Retinal pigment epithelial cell (primary cell): ENCODE measurements at regions not wholly inside any gene's neighbourhood (a gene's known extent, or its start where the extent isn't known, plus 50 kb on each side); places are given as distances from the start of the nearest gene placed in this dataset.

Experiments
- DNase-seq: peaks from one replicate; pipeline ENCODE4 v3.0.0-alpha.2; 2010; ENCODE audit warnings: low read depth
- H3K4me3 ChIP-seq: 2 replicates; pipeline ENCODE4 v1.5.1; 2011; ENCODE audit warnings: mild to moderate bottlenecking, low read length, control low read depth, moderate library complexity
- TF ChIP-seq, protein P1 (sequence below): conservative IDR thresholded peaks from 2 replicates; pipeline ENCODE4 v1.5.1; 2011; ENCODE audit warnings: low read depth, low read length, control low read depth, inconsistent platforms

DNA sequence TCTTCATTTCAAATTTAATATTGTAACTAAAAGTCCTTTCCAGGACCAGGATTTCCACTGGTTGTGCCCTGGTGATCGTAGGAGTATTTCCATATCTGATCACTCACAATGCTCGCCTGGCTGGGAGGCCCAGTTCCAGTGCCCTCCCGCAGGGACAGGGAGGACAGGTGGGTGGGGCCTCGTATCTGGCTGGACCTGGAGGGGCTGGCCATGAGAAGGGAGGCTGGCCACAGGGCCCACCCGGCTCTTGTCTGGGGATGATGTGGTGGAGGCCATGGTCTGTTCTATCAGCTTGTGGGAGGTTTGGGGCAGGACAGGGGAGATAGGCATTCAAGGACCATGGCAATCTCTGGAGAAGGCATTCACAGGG is 286.4 kb downstream of the GADD45G start:
- no peak for DNase-seq
- TF ChIP-seq, protein P1, sequence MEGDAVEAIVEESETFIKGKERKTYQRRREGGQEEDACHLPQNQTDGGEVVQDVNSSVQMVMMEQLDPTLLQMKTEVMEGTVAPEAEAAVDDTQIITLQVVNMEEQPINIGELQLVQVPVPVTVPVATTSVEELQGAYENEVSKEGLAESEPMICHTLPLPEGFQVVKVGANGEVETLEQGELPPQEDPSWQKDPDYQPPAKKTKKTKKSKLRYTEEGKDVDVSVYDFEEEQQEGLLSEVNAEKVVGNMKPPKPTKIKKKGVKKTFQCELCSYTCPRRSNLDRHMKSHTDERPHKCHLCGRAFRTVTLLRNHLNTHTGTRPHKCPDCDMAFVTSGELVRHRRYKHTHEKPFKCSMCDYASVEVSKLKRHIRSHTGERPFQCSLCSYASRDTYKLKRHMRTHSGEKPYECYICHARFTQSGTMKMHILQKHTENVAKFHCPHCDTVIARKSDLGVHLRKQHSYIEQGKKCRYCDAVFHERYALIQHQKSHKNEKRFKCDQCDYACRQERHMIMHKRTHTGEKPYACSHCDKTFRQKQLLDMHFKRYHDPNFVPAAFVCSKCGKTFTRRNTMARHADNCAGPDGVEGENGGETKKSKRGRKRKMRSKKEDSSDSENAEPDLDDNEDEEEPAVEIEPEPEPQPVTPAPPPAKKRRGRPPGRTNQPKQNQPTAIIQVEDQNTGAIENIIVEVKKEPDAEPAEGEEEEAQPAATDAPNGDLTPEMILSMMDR: no peak
- no peak overlapping the region for H3K4me3 ChIP-seq

DNA sequence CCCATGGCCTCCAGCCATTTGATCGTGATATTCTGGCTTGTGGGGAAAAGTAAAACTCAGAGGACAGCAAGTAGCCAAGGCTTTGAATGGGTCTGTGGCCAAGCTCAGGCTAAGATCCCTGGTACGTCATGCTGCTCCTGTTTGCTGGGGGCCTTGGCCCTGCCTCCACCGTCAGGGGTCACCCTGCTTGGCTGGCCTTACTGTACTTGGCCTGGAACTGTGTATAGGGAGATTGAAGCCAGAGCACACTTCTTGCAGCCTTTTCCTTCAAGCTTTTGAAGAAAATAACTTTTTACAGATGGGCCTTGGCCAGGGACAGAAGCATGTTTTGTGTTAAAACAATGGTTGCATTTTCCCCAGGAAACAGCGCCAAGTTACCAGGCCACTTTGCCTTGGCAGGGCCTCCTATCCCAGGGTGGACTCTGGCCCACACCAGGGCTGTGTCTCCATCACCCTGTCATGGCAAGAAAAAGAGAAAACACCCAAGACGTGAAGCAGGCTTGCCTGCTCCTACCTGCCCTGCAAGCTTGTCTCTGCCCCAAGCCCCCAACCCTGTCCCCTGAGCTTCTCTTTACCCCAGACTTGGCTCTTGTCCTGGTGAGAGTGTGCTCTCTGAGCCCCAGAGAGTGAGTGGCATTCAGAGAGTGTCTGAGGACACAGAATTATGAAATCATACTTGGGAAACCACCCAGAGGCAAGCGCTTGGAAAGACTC is 286.9 kb downstream of the GADD45G start:
- DNase-seq: no peak
- TF ChIP-seq, protein P1: no peak
- H3K4me3 ChIP-seq: no peak overlapping the region

DNA sequence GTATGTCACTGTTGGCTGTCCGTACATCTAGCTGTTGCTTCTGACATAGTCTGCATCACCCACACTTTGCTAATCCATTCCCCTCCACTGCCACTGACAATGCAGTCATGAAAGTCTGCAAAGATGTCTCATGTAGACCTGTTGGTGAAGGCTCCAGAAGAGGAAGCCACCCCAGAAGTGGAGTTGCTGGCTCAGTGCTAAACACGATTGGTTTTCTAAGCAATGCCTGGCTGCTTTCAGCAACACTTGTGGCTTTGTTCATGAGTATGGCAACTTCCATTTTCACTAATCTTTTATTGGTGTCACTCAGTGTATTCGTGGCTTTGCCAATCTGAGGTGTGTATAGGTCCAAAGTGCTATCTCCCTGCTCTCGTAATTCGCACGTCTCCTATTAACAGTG is 288.1 kb downstream of the GADD45G start:
- TF ChIP-seq, protein P1: no peak
- H3K4me3 ChIP-seq: no peak overlapping the region
- no peak for DNase-seq

DNA sequence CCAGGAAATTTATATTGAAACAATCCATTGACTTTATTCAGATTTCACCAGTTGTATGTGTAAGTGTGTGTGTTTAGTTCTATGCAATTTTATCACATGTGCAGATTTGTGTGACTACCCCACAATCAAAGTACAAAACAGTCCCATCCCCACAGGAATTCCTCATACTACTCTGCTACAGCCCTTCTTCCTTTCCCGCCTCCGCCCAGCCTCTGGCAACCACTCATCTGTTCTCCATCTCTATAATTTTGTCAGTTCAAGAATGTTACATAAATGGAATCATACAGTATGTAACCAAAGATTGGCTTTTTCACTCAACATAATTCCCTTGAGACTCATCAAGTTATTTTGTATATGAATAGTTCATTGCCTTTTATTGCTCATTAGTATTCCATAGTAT is 289.1 kb downstream of the GADD45G start:
- H3K4me3 ChIP-seq: no peak overlapping the region
- DNase-seq: no peak
- TF ChIP-seq, protein P1: no peak

DNA sequence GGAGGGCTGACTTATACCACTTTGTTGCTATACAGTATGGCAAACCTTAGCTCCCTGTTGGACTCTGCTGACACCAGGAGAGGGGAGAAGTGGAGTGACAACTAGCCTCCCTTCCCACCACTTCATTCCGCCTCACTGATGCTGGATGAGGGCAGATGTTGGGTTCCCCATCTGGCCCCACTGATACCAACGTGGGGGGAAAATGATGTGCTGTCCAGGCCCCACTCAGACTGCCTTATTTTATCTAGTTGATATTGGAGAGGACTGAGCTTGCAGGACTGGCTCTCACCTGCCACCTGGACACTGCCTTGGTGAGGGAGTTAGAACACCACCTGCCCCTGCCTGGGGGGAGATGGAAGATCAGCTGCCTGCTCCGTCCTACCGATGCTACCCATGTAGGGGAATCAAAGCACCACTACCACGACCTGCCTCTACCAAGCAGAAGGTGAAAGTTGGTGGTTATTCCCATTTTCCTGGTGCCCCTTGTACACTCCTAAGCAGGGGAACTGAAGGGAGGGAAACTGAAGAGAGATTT is 292.1 kb downstream of the GADD45G start:
- H3K4me3 ChIP-seq: no peak overlapping the region
- TF ChIP-seq, protein P1: no peak
- DNase-seq: no peak

DNA sequence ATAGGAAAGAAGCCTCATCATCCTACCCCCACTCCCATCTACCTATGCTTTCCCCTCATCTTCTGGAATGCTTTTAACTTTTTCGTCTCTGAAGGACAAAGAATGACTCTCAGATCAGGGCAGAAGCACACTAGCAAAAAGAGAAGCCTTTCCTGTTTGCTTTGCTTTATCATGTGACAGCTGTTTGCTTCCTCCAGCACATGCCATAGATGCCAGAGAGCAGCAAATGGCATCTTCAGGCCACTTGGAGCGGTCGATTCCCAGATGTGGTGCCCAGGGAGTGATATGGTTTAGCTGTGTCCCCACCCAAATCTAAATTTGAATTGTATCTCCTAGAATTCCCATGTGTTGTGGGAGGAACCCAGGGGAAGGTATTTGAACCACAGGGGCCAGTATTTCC is 294.8 kb downstream of the GADD45G start:
- TF ChIP-seq, protein P1: no peak
- no peak overlapping the region for H3K4me3 ChIP-seq
- DNase-seq: no peak

DNA sequence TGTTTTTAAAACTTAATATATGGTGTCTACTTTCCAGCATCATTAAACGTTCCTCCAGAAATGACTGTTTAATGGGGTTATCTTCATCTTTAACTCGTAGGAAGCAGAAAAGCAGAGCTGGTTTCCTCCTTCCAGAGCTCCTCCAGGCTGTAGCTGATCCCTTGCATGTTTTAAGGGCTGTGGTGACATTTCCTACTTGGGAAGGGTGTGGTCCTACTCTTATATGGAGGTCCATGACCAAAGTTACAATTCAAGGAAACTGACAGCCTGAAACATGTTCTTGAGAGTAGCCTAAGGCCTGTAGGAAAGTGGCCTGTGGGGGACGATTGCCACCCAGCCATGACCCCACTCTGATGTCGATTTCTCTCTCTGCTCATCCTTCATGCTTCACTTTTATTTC is 297.1 kb downstream of the GADD45G start:
- no peak for DNase-seq
- TF ChIP-seq, protein P1: no peak
- H3K4me3 ChIP-seq: no peak overlapping the region
